Liver (tissue), 8 donors: ENCODE measurements at regions not wholly inside any gene's neighbourhood (a gene's known extent, or its start where the extent isn't known, plus 50 kb on each side); places are given as distances from the start of the nearest gene placed in this dataset.

Experiments
- DNase-seq: peaks from one replicate; pipeline ENCODE4 v3.0.0-alpha.2; 2017; ENCODE audit warnings: low spot score
- H3K27ac ChIP-seq, 2 donors: one replicate each; pipeline ENCODE4 v1.7.0; 2013; ENCODE audit warnings: inconsistent platforms in 2 of 2, low read length in 2 of 2, control low read depth in 1 of 2, low read depth in 1 of 2, mild to moderate bottlenecking in 1 of 2
- H3K27me3 ChIP-seq, 4 donors: one replicate each; pipeline versions ENCODE4 v1.6.1 to v1.7.0; 2013; ENCODE audit warnings: low read length in 3 of 4, inconsistent platforms in 1 of 4, mild to moderate bottlenecking in 1 of 4, moderate library complexity in 1 of 4; ENCODE audit not compliant: control insufficient read depth in 4 of 4, insufficient read depth in 4 of 4
- H3K36me3 ChIP-seq, 4 donors: one replicate each; pipeline versions ENCODE4 v1.6.1 to v1.7.0; 2013; ENCODE audit warnings: low read length in 3 of 4, mild to moderate bottlenecking in 3 of 4, low read depth in 1 of 4, moderate library complexity in 1 of 4; ENCODE audit not compliant: control insufficient read depth in 4 of 4, insufficient read depth in 3 of 4
- H3K4me1 ChIP-seq, 4 donors: one replicate each; pipeline versions ENCODE4 v1.6.1 to v1.7.0; 2013; ENCODE audit warnings: low read length in 3 of 4, mild to moderate bottlenecking in 3 of 4, moderate library complexity in 1 of 4; ENCODE audit not compliant: control insufficient read depth in 4 of 4, insufficient read depth in 4 of 4
- H3K4me3 ChIP-seq, 3 donors: one replicate each; pipeline versions ENCODE4 v1.6.1 to v1.7.0; 2013; ENCODE audit warnings: low read length in 3 of 3, control low read depth in 1 of 3, low read depth in 1 of 3, mild to moderate bottlenecking in 1 of 3
- H3K9ac ChIP-seq, 2 donors: one replicate each; pipeline ENCODE4 v1.7.0; 2013; ENCODE audit warnings: low read length in 2 of 2, mild to moderate bottlenecking in 2 of 2, moderate library complexity in 2 of 2, control low read depth in 1 of 2, low read depth in 1 of 2
- H3K9me3 ChIP-seq, 4 donors: one replicate each; pipeline versions ENCODE4 v1.6.1 to v1.7.0; 2013; ENCODE audit warnings: low read length in 3 of 4; ENCODE audit not compliant: control insufficient read depth in 4 of 4
- ATF3 ChIP-seq: IDR thresholded peaks from 2 replicates; pipeline ENCODE4 v1.6.1; 2016; ENCODE audit warnings: antibody characterized with exemption
- CTCF ChIP-seq: fragments of 150-350 bp; IDR thresholded peaks from 2 replicates; pipeline ENCODE4 v1.5.1; 2017; ENCODE audit warnings: improper control_type of control experiment, low read depth, low read length; ENCODE audit not compliant: missing input control
- EGR1 ChIP-seq, 2 donors: IDR thresholded peaks; 2 replicates each; pipeline ENCODE4 v1.6.1; 2016 to 2018; ENCODE audit warnings: antibody characterized with exemption in 2 of 2, low read depth in 2 of 2
- FOXA1 ChIP-seq: IDR thresholded peaks from 2 replicates; pipeline ENCODE4 v1.6.1; 2016; ENCODE audit warnings: antibody characterized with exemption
- FOXA2 ChIP-seq: IDR thresholded peaks from 2 replicates; pipeline ENCODE4 v1.6.1; 2016; ENCODE audit warnings: antibody characterized with exemption
- GABPA ChIP-seq, 2 donors: IDR thresholded peaks in 1 of 2; conservative IDR thresholded peaks in 1 of 2; 2 replicates each; pipeline ENCODE4 v1.6.1; 2016; ENCODE audit warnings: antibody characterized with exemption in 2 of 2, mild to moderate bottlenecking in 1 of 2, moderate library complexity in 1 of 2
- HNF4A ChIP-seq, 2 donors: conservative IDR thresholded peaks; 2 replicates each; pipeline ENCODE4 v1.6.1; 2016; ENCODE audit warnings: antibody characterized with exemption in 2 of 2, mild to moderate bottlenecking in 2 of 2
- HNF4G ChIP-seq: IDR thresholded peaks from 2 replicates; pipeline ENCODE4 v1.6.1; 2016; ENCODE audit warnings: antibody characterized with exemption
- JUND ChIP-seq, 2 donors: IDR thresholded peaks; 2 replicates each; pipeline ENCODE4 v1.6.1; 2016; ENCODE audit warnings: antibody characterized with exemption in 2 of 2
- NR2F2 ChIP-seq: IDR thresholded peaks from 2 replicates; pipeline ENCODE4 v1.6.1; 2016; ENCODE audit warnings: antibody characterized with exemption
- RAD21 ChIP-seq, 2 donors: IDR thresholded peaks; 2 replicates each; pipeline ENCODE4 v1.6.1; 2016; ENCODE audit warnings: antibody characterized with exemption in 2 of 2, mild to moderate bottlenecking in 2 of 2
- REST ChIP-seq: IDR thresholded peaks from 2 replicates; pipeline ENCODE4 v1.6.1; 2016; ENCODE audit warnings: antibody characterized with exemption, mild to moderate bottlenecking
- RXRA ChIP-seq, 2 donors: IDR thresholded peaks; 2 replicates each; pipeline ENCODE4 v1.6.1; 2017 to 2018; ENCODE audit warnings: antibody characterized with exemption in 2 of 2, mild to moderate bottlenecking in 1 of 2
- SP1 ChIP-seq: IDR thresholded peaks from 2 replicates; pipeline ENCODE4 v1.6.1; 2018; ENCODE audit warnings: antibody characterized with exemption, mild to moderate bottlenecking
- TAF1 ChIP-seq: conservative IDR thresholded peaks from 2 replicates; pipeline ENCODE4 v1.6.1; 2016; ENCODE audit warnings: antibody characterized with exemption, mild to moderate bottlenecking
- YY1 ChIP-seq: IDR thresholded peaks from 2 replicates; pipeline ENCODE4 v1.6.1; 2016; ENCODE audit warnings: antibody characterized with exemption, mild to moderate bottlenecking
- ZBTB33 ChIP-seq: IDR thresholded peaks from 2 replicates; pipeline ENCODE4 v1.6.1; 2016; ENCODE audit warnings: antibody characterized with exemption
- WGBS: extraction: QIAGEN DNeasy Blood & Tissue Kit; methylation state at CpG from one replicate; pipeline ENCODE4 v1.1.7; 2013; 5-methylcytosine and 5-hydroxymethylcytosine counted together
- donor health status: healthy.
- donor health status: healthy.
- donor health status: healthy.
- donor health status: healthy.
- donor health status: healthy.

- no peak for TF ChIP-seq HNF4G
- no peak for TF ChIP-seq HNF4A (conservative IDR thresholded peaks at IDR 0.05)
- TF ChIP-seq FOXA2, result no peak
- no peak for TF ChIP-seq FOXA1
- TF ChIP-seq ATF3, result no peak
- TF ChIP-seq RXRA (IDR thresholded peaks at IDR 0.05), result no peak
- no peak for TF ChIP-seq YY1
- TF ChIP-seq CTCF, result no peak
- no peak for TF ChIP-seq GABPA (IDR thresholded peaks at IDR 0.05 in 1 of 2, conservative IDR thresholded peaks at IDR 0.05 in 1 of 2)
- TF ChIP-seq JUND (IDR thresholded peaks at IDR 0.05), result no peak
- 94% methylated on average over 4 of the region's 4 CpGs for WGBS
- no peak overlapping the region for H3K9ac ChIP-seq
Measured at GRCh38 chr1:222034790-222035189, 292.9 kb upstream of the DUSP10 start.

GRCh38 chr1:222033450-222033849 is 291.6 kb upstream of the DUSP10 start:
- Histone ChIP-seq H3K9me3 (peaks cover 0 to 4% (median 0%) of the 10 kb centered on the region in 4 donors), H3K4me3 (no peak overlapping the region), H3K27ac (no peak overlapping the region), H3K36me3 (no peaks in the 10 kb centered on the region), H3K9ac (no peak overlapping the region), H3K27me3 (no peaks in the 10 kb centered on the region), H3K4me1 (peaks cover 0 to 10% (median 6%) of the 10 kb centered on the region in 4 donors)
- no peak for DNase-seq
- WGBS, result 89% methylated on average over 3 of the region's 3 CpGs
- TF ChIP-seq CTCF (no peak), NR2F2 (no peak), FOXA1 (no peak), EGR1 (IDR thresholded peaks at IDR 0.05; ENCODE audit: low read depth in 2 of 2) (no peak), YY1 (no peak)

More at GRCh38 chr1:222034790-222035189, 292.9 kb upstream of the DUSP10 start:
- Histone ChIP-seq H3K27me3 (no peaks in the 10 kb centered on the region), H3K27ac (no peak overlapping the region), H3K36me3 (no peaks in the 10 kb centered on the region), H3K4me1 (peaks cover 0 to 4% (median 3%) of the 10 kb centered on the region in 4 donors), H3K4me3 (no peak overlapping the region), H3K9me3 (peaks cover 0 to 4% (median 0%) of the 10 kb centered on the region in 4 donors)
- DNase-seq, result no peak

GRCh38 chr1:222031318-222031717 is 289.4 kb upstream of the DUSP10 start:
- Histone ChIP-seq H3K4me3 (no peak overlapping the region), H3K9ac (no peak overlapping the region), H3K27ac (no peak overlapping the region), H3K4me1 (peaks cover 0 to 31% (median 16%) of the 10 kb centered on the region in 4 donors), H3K9me3 (peaks cover 0 to 4% (median 0%) of the 10 kb centered on the region in 4 donors), H3K36me3 (no peaks in the 10 kb centered on the region), H3K27me3 (no peaks in the 10 kb centered on the region)
- no peak for DNase-seq
- WGBS, result 79% methylated on average over 1 of the region's 1 CpG
- TF ChIP-seq RAD21 (IDR thresholded peaks at IDR 0.05), result no peak
- no peak for TF ChIP-seq FOXA1
- TF ChIP-seq SP1, result no peak
- no peak for TF ChIP-seq RXRA (IDR thresholded peaks at IDR 0.05)
- TF ChIP-seq REST, result no peak
- no peak for TF ChIP-seq NR2F2
- TF ChIP-seq TAF1, result no peak
- no peak for TF ChIP-seq FOXA2
- TF ChIP-seq JUND (IDR thresholded peaks at IDR 0.05), result no peak
- no peak for TF ChIP-seq YY1
- no peak for TF ChIP-seq ATF3
- TF ChIP-seq ZBTB33, result no peak
